GM20000 (cell line): ENCODE measurements at regions not wholly inside any gene's neighbourhood (a gene's known extent, or its start where the extent isn't known, plus 50 kb on each side); places are given as distances from the start of the nearest gene placed in this dataset.
A peak's percentile ranks its signal among the peaks of the same experiment; 100 is the strongest.

ENCODE experiments used
- DNase-seq: peaks from one replicate; pipeline ENCODE4 v3.0.0; 2012; ENCODE audit warnings: low spot score
- CTCF ChIP-seq: IDR thresholded peaks from 2 replicates; pipeline ENCODE4 v1.5.1; 2012; ENCODE audit warnings: mild to moderate bottlenecking, control low read depth; ENCODE audit errors: extremely low read depth, missing control alignments

DNA sequence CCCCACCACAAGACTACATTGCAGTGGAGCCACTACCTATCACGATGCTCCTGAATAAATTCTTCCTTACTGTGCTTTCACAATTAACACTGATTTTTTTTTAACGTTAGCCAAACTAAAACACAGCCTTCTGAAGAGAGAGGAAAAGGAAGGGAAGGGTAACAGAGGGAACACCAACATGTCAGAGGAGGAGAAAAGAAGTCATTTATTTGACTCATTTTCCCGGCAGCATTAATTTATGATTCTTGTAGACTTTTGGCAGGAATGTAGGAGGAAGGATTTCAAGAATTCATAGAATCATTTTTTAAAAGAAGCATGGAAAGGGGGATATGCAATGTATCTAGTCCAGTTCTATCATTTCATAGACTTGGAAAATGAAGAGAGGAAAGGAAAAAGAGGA is 74.3 kb upstream of the IQCM start:
- no peak for TF ChIP-seq CTCF
- no peak for DNase-seq

- no peak for DNase-seq
- TF ChIP-seq CTCF, result no peak
These were observed 74.9 kb upstream of the IQCM start for GRCh38 chr4:149890531-149890930.

GRCh38 chr4:149891426-149891825 is 75.8 kb upstream of the IQCM start:
- no peak for TF ChIP-seq CTCF
- no peak for DNase-seq

DNA sequence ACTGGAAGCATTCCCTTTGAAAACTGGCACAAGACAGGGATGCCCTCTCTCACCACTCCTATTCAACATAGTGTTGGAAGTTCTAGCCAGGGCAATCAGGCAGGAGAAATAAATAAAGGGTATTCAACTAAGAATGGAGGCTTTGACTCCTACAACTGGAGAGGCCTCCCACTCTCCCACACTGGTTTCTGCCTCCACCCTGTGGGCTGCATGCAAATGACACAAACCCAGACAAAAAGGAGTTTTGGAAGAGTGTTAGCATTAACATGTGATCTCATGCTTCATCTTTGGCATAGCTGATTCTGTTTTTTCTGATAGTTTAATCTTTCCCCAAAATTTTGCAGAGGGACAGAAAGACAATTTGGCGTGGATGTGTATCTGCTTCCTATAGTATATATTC is 80.8 kb upstream of the IQCM start:
- no peak for DNase-seq
- no peak for TF ChIP-seq CTCF

GRCh38 chr4:149897783-149898182 is 82.1 kb upstream of the IQCM start:
- TF ChIP-seq CTCF, result no peak
- peak; percentile 7 for DNase-seq

DNA sequence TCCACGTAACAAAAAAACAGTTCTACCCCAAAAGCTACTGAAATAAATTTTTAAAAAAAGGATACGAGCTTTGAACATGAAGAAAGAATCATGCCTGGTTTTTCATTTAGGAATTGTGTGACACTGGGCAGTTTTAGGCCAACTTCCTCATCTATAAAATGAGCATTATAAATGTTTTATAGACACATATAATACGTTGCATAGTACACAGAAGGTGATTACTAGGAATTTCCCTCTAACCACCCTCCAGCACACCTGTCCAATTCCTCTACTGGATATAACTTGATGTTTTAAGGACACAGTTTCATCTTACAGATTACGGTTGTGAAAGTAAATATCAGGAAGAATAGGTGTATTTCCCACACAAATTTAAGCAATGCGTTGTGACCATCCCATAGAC is 85.5 kb upstream of the IQCM start:
- DNase-seq, result no peak
- TF ChIP-seq CTCF, result no peak

GRCh38 chr4:149902242-149902641 is 86.6 kb upstream of the IQCM start:
- TF ChIP-seq CTCF, result no peak
- DNase-seq, result no peak
